ENCODE measurements at regions not wholly inside any gene's neighbourhood (a gene's known extent, or its start where the extent isn't known, plus 50 kb on each side); places are given as distances from the start of the nearest gene placed in this dataset.

DNA sequence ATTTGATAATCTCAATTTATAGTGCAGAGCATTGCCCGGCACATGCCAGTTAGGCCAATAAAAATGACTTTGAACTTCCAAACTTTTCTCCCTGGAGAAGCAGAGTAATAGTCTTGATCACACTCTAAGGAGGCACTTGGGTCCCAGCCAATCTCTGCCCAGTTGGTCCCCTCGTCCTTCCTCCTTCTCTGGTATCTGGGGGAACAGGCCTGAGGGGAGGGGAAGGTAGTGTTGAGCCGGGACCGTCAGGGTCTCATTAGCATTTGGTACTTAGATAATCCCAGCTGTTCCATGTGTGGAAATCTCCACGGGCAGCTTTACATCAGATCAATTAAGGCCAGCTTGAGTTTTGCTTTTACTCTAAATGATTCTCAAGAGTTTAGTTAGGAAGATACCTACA, 70.1 kb downstream of the ZNF641 start:
- H3K79me2 ChIP-seq (ENCODE audit: insufficient read depth, low read length) = no peaks in the 10 kb centered on the region
- no peaks in the 10 kb centered on the region for H3K36me3 ChIP-seq (ENCODE audit: insufficient read depth, low read length)
- no peak overlapping the region for H2AFZ ChIP-seq (ENCODE audit: low read length)
- TF ChIP-seq, protein P1, sequence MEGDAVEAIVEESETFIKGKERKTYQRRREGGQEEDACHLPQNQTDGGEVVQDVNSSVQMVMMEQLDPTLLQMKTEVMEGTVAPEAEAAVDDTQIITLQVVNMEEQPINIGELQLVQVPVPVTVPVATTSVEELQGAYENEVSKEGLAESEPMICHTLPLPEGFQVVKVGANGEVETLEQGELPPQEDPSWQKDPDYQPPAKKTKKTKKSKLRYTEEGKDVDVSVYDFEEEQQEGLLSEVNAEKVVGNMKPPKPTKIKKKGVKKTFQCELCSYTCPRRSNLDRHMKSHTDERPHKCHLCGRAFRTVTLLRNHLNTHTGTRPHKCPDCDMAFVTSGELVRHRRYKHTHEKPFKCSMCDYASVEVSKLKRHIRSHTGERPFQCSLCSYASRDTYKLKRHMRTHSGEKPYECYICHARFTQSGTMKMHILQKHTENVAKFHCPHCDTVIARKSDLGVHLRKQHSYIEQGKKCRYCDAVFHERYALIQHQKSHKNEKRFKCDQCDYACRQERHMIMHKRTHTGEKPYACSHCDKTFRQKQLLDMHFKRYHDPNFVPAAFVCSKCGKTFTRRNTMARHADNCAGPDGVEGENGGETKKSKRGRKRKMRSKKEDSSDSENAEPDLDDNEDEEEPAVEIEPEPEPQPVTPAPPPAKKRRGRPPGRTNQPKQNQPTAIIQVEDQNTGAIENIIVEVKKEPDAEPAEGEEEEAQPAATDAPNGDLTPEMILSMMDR (IDR thresholded peaks at IDR 0.05; ENCODE audit: low read length) = no peak
- TF ChIP-seq EZH2 (IDR thresholded peaks at IDR 0.05; ENCODE audit: borderline replicate concordance, low read length) = no peak
- H3K27ac ChIP-seq (ENCODE audit: low read depth, low read length, poor library complexity, severe bottlenecking) = no peak overlapping the region
- H3F3A ChIP-seq (ENCODE audit: insufficient read depth, low read length) = no peaks in the 10 kb centered on the region
- H3K9ac ChIP-seq (ENCODE audit: low read length) = no peak overlapping the region
- no peaks in the 10 kb centered on the region for H4K20me1 ChIP-seq (ENCODE audit: insufficient read depth, low read length)
- H3K4me3 ChIP-seq (ENCODE audit: low read depth, low read length, poor library complexity, severe bottlenecking) = no peak overlapping the region
- 0 out of 2 replicates have a peak, but pooled peaks cover 2% of the 10 kb centered on the region for H3K9me3 ChIP-seq (ENCODE audit: low read length)
- H3K4me2 ChIP-seq (ENCODE audit: low read length) = no peak overlapping the region
- no peaks in the 10 kb centered on the region for H3K4me1 ChIP-seq (ENCODE audit: insufficient read depth, low read length, severe bottlenecking)
- H3K27me3 ChIP-seq (ENCODE audit: insufficient read depth, low read length) = no peaks in the 10 kb centered on the region
- no peaks in the 10 kb centered on the region for H3K9me2 ChIP-seq (ENCODE audit: low read depth, low read length)

DNA sequence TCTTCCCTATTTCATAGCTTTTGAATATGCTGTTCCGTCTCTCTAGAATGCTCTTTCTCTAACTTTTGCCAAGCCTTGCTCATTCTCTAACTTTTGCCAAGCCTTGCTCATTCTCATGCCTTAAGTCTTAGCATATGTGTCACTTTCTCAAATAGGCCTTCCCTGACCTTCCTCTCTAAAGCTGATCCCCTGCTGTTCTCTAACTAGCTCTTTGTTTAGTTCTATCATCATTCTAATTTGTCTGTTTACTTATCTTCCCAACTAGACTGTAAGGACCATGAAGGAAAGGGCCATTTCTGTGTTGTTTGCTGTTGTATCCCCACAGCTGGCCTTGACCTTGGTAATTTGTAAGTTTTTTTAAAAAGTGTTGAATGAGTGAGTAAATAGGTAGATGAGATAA, 71.1 kb downstream of the ZNF641 start:
- Histone ChIP-seq H3K9me3 (ENCODE audit: low read length) (0 out of 2 replicates have a peak, but pooled peaks cover 2% of the 10 kb centered on the region), H2AFZ (ENCODE audit: low read length) (no peak overlapping the region), H3K27ac (ENCODE audit: low read depth, low read length, poor library complexity, severe bottlenecking) (no peak overlapping the region), H3K4me3 (ENCODE audit: low read depth, low read length, poor library complexity, severe bottlenecking) (no peak overlapping the region), H4K20me1 (ENCODE audit: insufficient read depth, low read length) (no peaks in the 10 kb centered on the region), H3K9ac (ENCODE audit: low read length) (no peak overlapping the region), H3K27me3 (ENCODE audit: insufficient read depth, low read length) (no peaks in the 10 kb centered on the region), H3F3A (ENCODE audit: insufficient read depth, low read length) (no peaks in the 10 kb centered on the region), H3K36me3 (ENCODE audit: insufficient read depth, low read length) (no peaks in the 10 kb centered on the region), H3K79me2 (ENCODE audit: insufficient read depth, low read length) (no peaks in the 10 kb centered on the region), H3K4me1 (ENCODE audit: insufficient read depth, low read length, severe bottlenecking) (no peaks in the 10 kb centered on the region), H3K9me2 (ENCODE audit: low read depth, low read length) (no peaks in the 10 kb centered on the region), H3K4me2 (ENCODE audit: low read length) (no peak overlapping the region)
- TF ChIP-seq, protein P1 (IDR thresholded peaks at IDR 0.05; ENCODE audit: low read length) = no peak
- TF ChIP-seq EZH2 (IDR thresholded peaks at IDR 0.05; ENCODE audit: borderline replicate concordance, low read length) = no peak

DNA sequence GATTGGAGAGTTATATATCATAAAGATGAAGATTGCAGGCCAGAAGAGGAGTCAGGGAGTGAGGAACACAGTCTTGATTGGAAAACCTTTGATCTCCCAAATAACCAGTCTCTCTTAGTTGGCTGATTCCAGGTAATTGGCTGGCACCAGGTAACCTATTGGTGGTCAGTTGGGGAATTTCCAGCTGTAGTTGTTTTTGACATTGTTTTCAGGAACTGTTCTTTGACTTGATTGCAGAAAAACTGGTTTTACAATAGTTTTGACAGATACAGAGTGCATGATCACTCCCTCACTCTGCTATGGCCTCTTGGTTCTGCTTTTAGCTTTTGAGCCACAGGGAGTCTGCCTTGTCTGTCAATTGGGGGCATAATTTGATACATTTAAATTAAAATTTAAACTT, 71.6 kb downstream of the ZNF641 start:
- Histone ChIP-seq H3K27ac (ENCODE audit: low read depth, low read length, poor library complexity, severe bottlenecking) (no peak overlapping the region), H3K9me3 (ENCODE audit: low read length) (0 out of 2 replicates have a peak, but pooled peaks cover 2% of the 10 kb centered on the region), H3K27me3 (ENCODE audit: insufficient read depth, low read length) (no peaks in the 10 kb centered on the region), H3K4me3 (ENCODE audit: low read depth, low read length, poor library complexity, severe bottlenecking) (no peak overlapping the region), H3K36me3 (ENCODE audit: insufficient read depth, low read length) (no peaks in the 10 kb centered on the region), H2AFZ (ENCODE audit: low read length) (no peak overlapping the region), H3K79me2 (ENCODE audit: insufficient read depth, low read length) (no peaks in the 10 kb centered on the region), H3K9me2 (ENCODE audit: low read depth, low read length) (no peaks in the 10 kb centered on the region), H3K4me2 (ENCODE audit: low read length) (no peak overlapping the region), H3F3A (ENCODE audit: insufficient read depth, low read length) (no peaks in the 10 kb centered on the region), H3K4me1 (ENCODE audit: insufficient read depth, low read length, severe bottlenecking) (no peaks in the 10 kb centered on the region), H4K20me1 (ENCODE audit: insufficient read depth, low read length) (no peaks in the 10 kb centered on the region), H3K9ac (ENCODE audit: low read length) (no peak overlapping the region)
- no peak for TF ChIP-seq EZH2 (IDR thresholded peaks at IDR 0.05; ENCODE audit: borderline replicate concordance, low read length)
- TF ChIP-seq, protein P1 (IDR thresholded peaks at IDR 0.05; ENCODE audit: low read length) = no peak

Data from OCI-LY1 (cell line).